ENCODE measurements at regions not wholly inside any gene's neighbourhood (a gene's known extent, or its start where the extent isn't known, plus 50 kb on each side); places are given as distances from the start of the nearest gene placed in this dataset.
A peak's percentile ranks its signal among the peaks of the same experiment; 100 is the strongest.

- Histone ChIP-seq H3K4me1 (ENCODE audit: control insufficient read depth, insufficient read depth, low read depth, low read length) (peaks cover 3% of the 10 kb centered on the region), H2BK5ac (ENCODE audit: low read depth, low read length, poor library complexity, severe bottlenecking) (no peak overlapping the region), H2BK120ac (ENCODE audit: low read depth, low read length) (no peak overlapping the region), H3K18ac (ENCODE audit: low read depth in 1 of 2, low read length in 2 of 2) (no peak overlapping the region), H3K14ac (ENCODE audit: low read length in 2 of 2) (no peak overlapping the region), H3K79me1 (replicated peaks; ENCODE audit: low read length, poor library complexity, severe bottlenecking) (no peaks in the 10 kb centered on the region), H4K91ac (ENCODE audit: low read length) (no peak overlapping the region), H3K9ac (ENCODE audit: low read length) (no peak overlapping the region), H3K27ac (ENCODE audit: low read length, poor library complexity, severe bottlenecking) (no peak overlapping the region), H3K36me3 (ENCODE audit: control insufficient read depth in 1 of 2, insufficient read depth in 2 of 2, low read depth in 1 of 2, low read length in 2 of 2) (no peaks in the 10 kb centered on the region), H3K23ac (ENCODE audit: low read length in 2 of 2) (no peak overlapping the region), H3K9me3 (ENCODE audit: control insufficient read depth, low read length) (no peaks in the 10 kb centered on the region), H2AK5ac (ENCODE audit: low read length, severe bottlenecking) (no peak overlapping the region), H2BK12ac (ENCODE audit: low read length in 2 of 2) (no peak overlapping the region), H3K27me3 (ENCODE audit: control insufficient read depth in 1 of 2, insufficient read depth in 1 of 2, low read length in 2 of 2) (peaks cover 6 to 9% of the 10 kb centered on the region in 2 experiments), H4K8ac (ENCODE audit: low read length) (no peak overlapping the region), H2AFZ (ENCODE audit: low read depth, low read length) (no peak overlapping the region), H3K4me3 (ENCODE audit: insufficient read depth in 1 of 2, low read depth in 1 of 2, low read length in 2 of 2) (no peak overlapping the region), H2BK15ac (ENCODE audit: low read depth, poor library complexity, severe bottlenecking) (no peak overlapping the region), H3K4me2 (ENCODE audit: low read length, poor library complexity, severe bottlenecking) (no peak overlapping the region), H3K4ac (ENCODE audit: low read depth in 1 of 2, low read length in 2 of 2) (no peak overlapping the region)
- DNase-seq, result peak; percentile 61
- WGBS, result 85% methylated on average over 4 of the region's 8 CpGs
These were observed 100.6 kb upstream of the SELENOP start for GRCh38 chr5:42912184-42912798.

DNA sequence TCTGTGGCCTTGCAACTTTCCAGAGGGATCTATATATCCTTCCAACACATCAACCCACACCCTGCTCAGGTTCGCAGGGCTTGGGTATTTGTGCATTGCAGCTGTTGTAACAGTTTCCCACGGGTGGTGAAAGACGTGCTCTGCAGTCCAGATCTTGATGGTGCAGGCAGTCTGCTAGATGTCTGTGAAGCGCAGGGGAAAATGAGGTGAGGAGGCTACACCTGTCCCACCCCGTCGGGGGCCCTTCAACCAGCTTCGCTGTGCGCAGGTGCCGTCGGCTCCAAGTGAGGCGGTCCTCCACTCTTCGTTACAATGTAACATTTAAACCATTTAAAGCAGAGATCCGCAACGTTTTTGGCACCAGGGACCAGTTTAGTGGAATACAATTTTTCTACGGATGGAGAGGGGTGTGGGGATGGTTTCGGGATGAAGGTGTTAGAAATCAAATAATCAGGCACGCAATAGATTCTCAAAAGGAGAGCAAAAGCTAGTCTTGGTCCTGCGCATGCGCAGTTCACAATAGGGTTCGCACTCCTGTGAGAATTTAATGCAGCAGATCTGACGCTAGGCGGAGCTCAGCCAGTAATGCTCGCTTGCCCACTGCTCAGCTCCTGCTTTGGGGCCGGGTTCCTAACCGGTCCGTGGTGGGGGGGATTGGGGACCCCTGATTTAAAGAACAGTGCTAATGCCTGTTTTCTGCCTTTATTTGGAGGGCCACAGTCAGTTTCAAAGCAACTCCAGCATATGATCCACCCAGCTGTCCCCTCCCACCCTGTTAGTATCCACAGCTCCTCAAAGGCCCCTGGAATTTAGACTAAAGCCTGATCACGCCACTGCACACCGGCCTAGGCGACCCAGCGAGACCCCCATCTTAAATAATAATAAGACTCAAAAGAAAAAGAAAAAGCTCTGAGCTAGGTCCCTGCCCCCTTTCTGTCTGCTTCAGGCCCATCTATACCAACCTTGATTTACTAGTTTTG lies 97.1 kb upstream of the SELENOP start:
- H3K79me1 ChIP-seq (replicated peaks; ENCODE audit: low read length, poor library complexity, severe bottlenecking), result no peaks in the 10 kb centered on the region
- no peak overlapping the region for H4K91ac ChIP-seq (ENCODE audit: low read length)
- H3K4ac ChIP-seq (ENCODE audit: low read depth in 1 of 2, low read length in 2 of 2), result no peak overlapping the region
- H3K27ac ChIP-seq (ENCODE audit: low read length, poor library complexity, severe bottlenecking), result no peak overlapping the region
- H2AFZ ChIP-seq (ENCODE audit: low read depth, low read length), result peak overlapping the region; percentile 73
- no peaks in the 10 kb centered on the region for H3K9me3 ChIP-seq (ENCODE audit: control insufficient read depth, low read length)
- peak overlapping the region; percentile 49 for H4K8ac ChIP-seq (ENCODE audit: low read length)
- DNase-seq, result peak; percentile 88
- no peak overlapping the region for H2BK12ac ChIP-seq (ENCODE audit: low read length in 2 of 2)
- H2AK5ac ChIP-seq (ENCODE audit: low read length, severe bottlenecking), result no peak overlapping the region
- H3K23ac ChIP-seq (ENCODE audit: low read length in 2 of 2), result no peak overlapping the region
- no peak overlapping the region for H2BK15ac ChIP-seq (ENCODE audit: low read depth, poor library complexity, severe bottlenecking)
- H2BK5ac ChIP-seq (ENCODE audit: low read depth, low read length, poor library complexity, severe bottlenecking), result no peak overlapping the region
- no peaks in the 10 kb centered on the region for H3K36me3 ChIP-seq (ENCODE audit: control insufficient read depth in 1 of 2, insufficient read depth in 2 of 2, low read depth in 1 of 2, low read length in 2 of 2)
- H3K4me1 ChIP-seq (ENCODE audit: control insufficient read depth, insufficient read depth, low read depth, low read length), result peaks cover 3% of the 10 kb centered on the region
- no peak overlapping the region for H2BK120ac ChIP-seq (ENCODE audit: low read depth, low read length)
- 13% methylated on average over 25 of the region's 30 CpGs for WGBS
- H3K18ac ChIP-seq (ENCODE audit: low read depth in 1 of 2, low read length in 2 of 2), result peak overlapping the region; percentile 28 to 44
- H3K9ac ChIP-seq (ENCODE audit: low read length), result peak overlapping the region; percentile 74
- peaks cover 26 to 29% of the 10 kb centered on the region in 2 experiments for H3K27me3 ChIP-seq (ENCODE audit: control insufficient read depth in 1 of 2, insufficient read depth in 1 of 2, low read length in 2 of 2)
- H3K4me2 ChIP-seq (ENCODE audit: low read length, poor library complexity, severe bottlenecking), result peak overlapping the region; percentile 84
- peak overlapping the region; percentile 45 to 83 for H3K4me3 ChIP-seq (ENCODE audit: insufficient read depth in 1 of 2, low read depth in 1 of 2, low read length in 2 of 2)
- H3K14ac ChIP-seq (ENCODE audit: low read length in 2 of 2), result no peak overlapping the region

- no peak overlapping the region for H2AK5ac ChIP-seq (ENCODE audit: low read length, severe bottlenecking)
- DNase-seq, result no peak
- no peak overlapping the region for H3K4ac ChIP-seq (ENCODE audit: low read depth in 1 of 2, low read length in 2 of 2)
- no peak overlapping the region for H4K91ac ChIP-seq (ENCODE audit: low read length)
- peak overlapping the region in 1 of 2 experiments; percentile 83 for H3K4me3 ChIP-seq (ENCODE audit: insufficient read depth in 1 of 2, low read depth in 1 of 2, low read length in 2 of 2)
- peaks cover 26 to 29% of the 10 kb centered on the region in 2 experiments for H3K27me3 ChIP-seq (ENCODE audit: control insufficient read depth in 1 of 2, insufficient read depth in 1 of 2, low read length in 2 of 2)
- H3K36me3 ChIP-seq (ENCODE audit: control insufficient read depth in 1 of 2, insufficient read depth in 2 of 2, low read depth in 1 of 2, low read length in 2 of 2), result no peaks in the 10 kb centered on the region
- no peak overlapping the region for H2AFZ ChIP-seq (ENCODE audit: low read depth, low read length)
- no peak overlapping the region for H2BK12ac ChIP-seq (ENCODE audit: low read length in 2 of 2)
- no peak overlapping the region for H3K23ac ChIP-seq (ENCODE audit: low read length in 2 of 2)
- no peak overlapping the region for H3K27ac ChIP-seq (ENCODE audit: low read length, poor library complexity, severe bottlenecking)
- H2BK5ac ChIP-seq (ENCODE audit: low read depth, low read length, poor library complexity, severe bottlenecking), result no peak overlapping the region
- H3K79me1 ChIP-seq (replicated peaks; ENCODE audit: low read length, poor library complexity, severe bottlenecking), result no peaks in the 10 kb centered on the region
- H3K9ac ChIP-seq (ENCODE audit: low read length), result peak overlapping the region; percentile 74
- H3K4me2 ChIP-seq (ENCODE audit: low read length, poor library complexity, severe bottlenecking), result no peak overlapping the region
- H4K8ac ChIP-seq (ENCODE audit: low read length), result no peak overlapping the region
- H3K14ac ChIP-seq (ENCODE audit: low read length in 2 of 2), result no peak overlapping the region
- no peak overlapping the region for H2BK15ac ChIP-seq (ENCODE audit: low read depth, poor library complexity, severe bottlenecking)
- H3K9me3 ChIP-seq (ENCODE audit: control insufficient read depth, low read length), result no peaks in the 10 kb centered on the region
- no peak overlapping the region for H2BK120ac ChIP-seq (ENCODE audit: low read depth, low read length)
- 92% methylated on average over 2 of the region's 2 CpGs for WGBS
- H3K4me1 ChIP-seq (ENCODE audit: control insufficient read depth, insufficient read depth, low read depth, low read length), result peaks cover 3% of the 10 kb centered on the region
- H3K18ac ChIP-seq (ENCODE audit: low read depth in 1 of 2, low read length in 2 of 2), result no peak overlapping the region
These were observed 96.4 kb upstream of the SELENOP start for GRCh38 chr5:42908086-42908485.

DNA sequence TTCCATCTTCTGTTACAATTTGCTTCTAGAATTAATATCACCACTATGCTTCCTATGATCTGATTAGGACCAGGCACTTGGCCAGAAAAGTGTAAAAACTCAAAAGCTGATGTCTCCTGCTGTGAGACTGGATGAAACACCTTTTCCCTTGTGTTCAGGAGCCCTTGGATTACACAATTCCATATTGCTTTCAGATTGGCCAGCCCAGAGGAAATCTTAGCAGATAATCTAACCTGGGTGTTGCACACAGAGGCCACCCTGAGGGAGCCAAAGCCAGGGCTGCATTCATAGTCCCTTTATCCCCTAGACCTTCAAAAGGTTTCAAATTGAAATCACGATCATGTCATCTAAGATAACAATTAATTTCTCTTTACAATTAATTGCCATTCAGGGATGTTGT lies 94.1 kb upstream of the SELENOP start:
- Histone ChIP-seq H3K36me3 (ENCODE audit: control insufficient read depth in 1 of 2, insufficient read depth in 2 of 2, low read depth in 1 of 2, low read length in 2 of 2) (no peaks in the 10 kb centered on the region), H3K27me3 (ENCODE audit: control insufficient read depth in 1 of 2, insufficient read depth in 1 of 2, low read length in 2 of 2) (peaks cover 26 to 29% of the 10 kb centered on the region in 2 experiments), H2BK15ac (ENCODE audit: low read depth, poor library complexity, severe bottlenecking) (no peak overlapping the region), H3K79me1 (replicated peaks; ENCODE audit: low read length, poor library complexity, severe bottlenecking) (no peaks in the 10 kb centered on the region), H3K23ac (ENCODE audit: low read length in 2 of 2) (no peak overlapping the region), H2AFZ (ENCODE audit: low read depth, low read length) (no peak overlapping the region), H3K4me2 (ENCODE audit: low read length, poor library complexity, severe bottlenecking) (no peak overlapping the region), H3K14ac (ENCODE audit: low read length in 2 of 2) (no peak overlapping the region), H2AK5ac (ENCODE audit: low read length, severe bottlenecking) (no peak overlapping the region), H4K91ac (ENCODE audit: low read length) (no peak overlapping the region), H3K4ac (ENCODE audit: low read depth in 1 of 2, low read length in 2 of 2) (no peak overlapping the region), H3K27ac (ENCODE audit: low read length, poor library complexity, severe bottlenecking) (no peak overlapping the region), H2BK5ac (ENCODE audit: low read depth, low read length, poor library complexity, severe bottlenecking) (no peak overlapping the region), H2BK12ac (ENCODE audit: low read length in 2 of 2) (no peak overlapping the region), H3K4me3 (ENCODE audit: insufficient read depth in 1 of 2, low read depth in 1 of 2, low read length in 2 of 2) (no peak overlapping the region), H3K9ac (ENCODE audit: low read length) (no peak overlapping the region), H2BK120ac (ENCODE audit: low read depth, low read length) (no peak overlapping the region), H3K9me3 (ENCODE audit: control insufficient read depth, low read length) (no peaks in the 10 kb centered on the region), H3K18ac (ENCODE audit: low read depth in 1 of 2, low read length in 2 of 2) (no peak overlapping the region), H4K8ac (ENCODE audit: low read length) (no peak overlapping the region), H3K4me1 (ENCODE audit: control insufficient read depth, insufficient read depth, low read depth, low read length) (peaks cover 3% of the 10 kb centered on the region)
- DNase-seq, result no peak
- no CpG with 5 or more reads among the region's 1 CpG for WGBS

Measured in mesenchymal stem cell (in vitro differentiated cells and primary cell).